ENCODE measurements at regions not wholly inside any gene's neighbourhood (a gene's known extent, or its start where the extent isn't known, plus 50 kb on each side); places are given as distances from the start of the nearest gene placed in this dataset.

DNA sequence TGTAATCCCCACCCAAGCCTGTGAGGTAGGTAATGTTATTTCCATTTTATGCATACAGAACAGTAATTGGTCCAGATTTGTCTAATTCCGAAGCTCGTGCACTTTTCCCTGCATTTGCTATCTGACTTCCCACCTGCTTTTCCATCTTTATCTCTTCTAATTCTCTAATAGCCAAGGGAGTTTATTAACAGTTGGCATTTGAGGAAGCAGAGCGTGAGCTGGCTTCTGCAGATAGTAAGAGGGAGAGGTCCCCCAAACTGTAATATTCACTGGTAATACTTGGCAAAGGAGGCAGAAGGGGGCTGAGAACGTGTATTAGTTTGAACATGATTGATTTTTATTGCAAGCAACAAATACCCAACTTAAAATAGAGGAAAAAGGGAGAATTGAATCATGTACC, 110.8 kb upstream of the SPON1 start:
- WGBS, result 62% methylated on average over 4 of the region's 4 CpGs
- no peak for DNase-seq (ENCODE audit: extremely low spot score)
- intact Hi-C loops (cut with DNase I), result no loop called here

DNA sequence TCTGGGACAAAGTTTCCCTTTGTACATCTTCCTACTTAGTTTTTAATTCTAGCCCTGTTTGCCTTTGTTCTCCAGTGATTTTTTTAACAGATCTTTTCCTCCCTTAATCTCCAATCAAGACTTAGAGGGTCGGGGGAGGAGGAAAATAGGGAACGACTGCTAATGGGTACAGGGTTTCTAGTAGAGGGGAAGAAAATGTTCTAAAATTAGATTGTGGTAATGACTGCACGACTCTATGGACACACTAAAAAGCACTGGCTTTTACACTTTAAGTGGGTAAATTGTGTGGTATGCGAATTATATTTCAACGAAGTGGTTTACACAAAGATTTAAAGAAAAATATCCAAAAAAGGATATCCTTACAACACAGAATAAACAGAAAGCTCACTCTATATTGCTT, 110.0 kb upstream of the SPON1 start:
- DNase-seq (ENCODE audit: extremely low spot score), result no peak
- intact Hi-C loops (cut with DNase I), result no loop called here
- peaks cover 0 to 9% (median 0%) of the 10 kb centered on the region in 4 donors for H3K27me3 ChIP-seq
- H3K27ac ChIP-seq (replicated peaks in 1 of 4), result no peak overlapping the region
- H3K4me1 ChIP-seq, result no peaks in the 10 kb centered on the region
- 61% methylated on average over 5 of the region's 5 CpGs for WGBS
- no peak overlapping the region for H3K4me3 ChIP-seq
- TF ChIP-seq POLR2AphosphoS5 (IDR thresholded peaks at IDR 0.05), result no peak
- TF ChIP-seq, protein P1, sequence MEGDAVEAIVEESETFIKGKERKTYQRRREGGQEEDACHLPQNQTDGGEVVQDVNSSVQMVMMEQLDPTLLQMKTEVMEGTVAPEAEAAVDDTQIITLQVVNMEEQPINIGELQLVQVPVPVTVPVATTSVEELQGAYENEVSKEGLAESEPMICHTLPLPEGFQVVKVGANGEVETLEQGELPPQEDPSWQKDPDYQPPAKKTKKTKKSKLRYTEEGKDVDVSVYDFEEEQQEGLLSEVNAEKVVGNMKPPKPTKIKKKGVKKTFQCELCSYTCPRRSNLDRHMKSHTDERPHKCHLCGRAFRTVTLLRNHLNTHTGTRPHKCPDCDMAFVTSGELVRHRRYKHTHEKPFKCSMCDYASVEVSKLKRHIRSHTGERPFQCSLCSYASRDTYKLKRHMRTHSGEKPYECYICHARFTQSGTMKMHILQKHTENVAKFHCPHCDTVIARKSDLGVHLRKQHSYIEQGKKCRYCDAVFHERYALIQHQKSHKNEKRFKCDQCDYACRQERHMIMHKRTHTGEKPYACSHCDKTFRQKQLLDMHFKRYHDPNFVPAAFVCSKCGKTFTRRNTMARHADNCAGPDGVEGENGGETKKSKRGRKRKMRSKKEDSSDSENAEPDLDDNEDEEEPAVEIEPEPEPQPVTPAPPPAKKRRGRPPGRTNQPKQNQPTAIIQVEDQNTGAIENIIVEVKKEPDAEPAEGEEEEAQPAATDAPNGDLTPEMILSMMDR (IDR thresholded peaks at IDR 0.05), result no peak
- TF ChIP-seq POLR2A (IDR thresholded peaks at IDR 0.05; ENCODE audit: low read depth), result no peak
- TF ChIP-seq EP300 (IDR thresholded peaks at IDR 0.05), result no peak
- H3K36me3 ChIP-seq, result no peaks in the 10 kb centered on the region
- H3K9me3 ChIP-seq, result no peaks in the 10 kb centered on the region

More for the DNA sequence above, 110.8 kb upstream of the SPON1 start:
- H3K4me3 ChIP-seq, result no peak overlapping the region
- no peaks in the 10 kb centered on the region for H3K9me3 ChIP-seq
- H3K27ac ChIP-seq (replicated peaks in 1 of 4), result no peak overlapping the region
- no peak for TF ChIP-seq EP300 (IDR thresholded peaks at IDR 0.05)
- TF ChIP-seq, protein P1 (IDR thresholded peaks at IDR 0.05), result no peak
- no peak for TF ChIP-seq POLR2AphosphoS5 (IDR thresholded peaks at IDR 0.05)
- TF ChIP-seq POLR2A (IDR thresholded peaks at IDR 0.05; ENCODE audit: low read depth), result no peak
- H3K36me3 ChIP-seq, result no peaks in the 10 kb centered on the region
- H3K27me3 ChIP-seq, result peaks cover 0 to 9% (median 0%) of the 10 kb centered on the region in 4 donors
- no peaks in the 10 kb centered on the region for H3K4me1 ChIP-seq

DNA sequence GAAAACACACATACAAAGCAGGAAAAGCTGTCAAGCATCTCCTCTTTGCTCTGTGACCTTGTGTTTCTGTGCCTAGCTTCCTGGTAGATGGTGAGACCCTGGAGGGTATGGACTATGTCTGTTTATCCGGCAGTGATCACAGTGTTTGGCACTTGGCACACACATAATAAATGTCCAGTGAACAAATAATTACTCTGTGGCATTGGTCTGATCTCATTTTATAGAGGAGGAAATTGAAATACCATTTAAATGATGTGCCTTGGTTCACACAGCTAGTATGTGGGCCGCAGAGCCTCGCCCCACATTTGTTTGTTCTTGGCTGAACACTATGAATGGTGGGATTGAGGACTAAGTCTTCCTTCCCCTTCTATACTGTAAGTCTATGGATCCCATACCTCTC, 104.7 kb upstream of the SPON1 start:
- no peak overlapping the region for H3K27ac ChIP-seq (replicated peaks in 1 of 4)
- H3K27me3 ChIP-seq, result peaks cover 0 to 9% (median 0%) of the 10 kb centered on the region in 4 donors
- no peaks in the 10 kb centered on the region for H3K4me1 ChIP-seq
- no peak for DNase-seq (ENCODE audit: extremely low spot score)
- 90% methylated on average over 3 of the region's 3 CpGs for WGBS
- intact Hi-C loops (cut with DNase I), result no loop called here
- no peak overlapping the region for H3K4me3 ChIP-seq
- no peaks in the 10 kb centered on the region for H3K36me3 ChIP-seq
- H3K9me3 ChIP-seq, result no peaks in the 10 kb centered on the region
- no peak for TF ChIP-seq POLR2A (IDR thresholded peaks at IDR 0.05; ENCODE audit: low read depth)
- TF ChIP-seq, protein P1 (IDR thresholded peaks at IDR 0.05), result no peak
- no peak for TF ChIP-seq POLR2AphosphoS5 (IDR thresholded peaks at IDR 0.05)

DNA sequence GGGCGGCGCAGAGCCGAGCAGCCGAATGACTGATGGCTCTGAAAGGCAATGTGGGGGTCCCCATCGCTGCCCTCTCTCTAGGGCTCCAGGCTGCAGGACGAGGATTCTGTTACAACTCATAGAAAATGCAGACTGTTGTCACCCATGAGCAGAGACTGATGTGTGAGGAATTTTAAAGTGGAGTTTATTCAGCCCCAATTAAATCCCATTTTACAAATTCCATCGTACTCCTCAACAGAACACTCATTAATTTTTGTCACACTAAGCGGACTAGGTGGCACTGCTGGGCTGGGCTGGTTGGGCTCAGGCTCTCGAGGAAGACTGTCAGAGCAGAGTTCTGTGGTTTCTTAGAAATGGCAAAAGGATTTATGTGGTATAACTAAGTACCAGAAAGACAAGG, 102.6 kb upstream of the SPON1 start:
- Histone ChIP-seq H3K27ac (replicated peaks in 1 of 4) (no peak overlapping the region), H3K9me3 (no peaks in the 10 kb centered on the region), H3K27me3 (peaks cover 0 to 2% (median 0%) of the 10 kb centered on the region in 4 donors), H3K4me1 (no peaks in the 10 kb centered on the region), H3K4me3 (no peak overlapping the region), H3K36me3 (no peaks in the 10 kb centered on the region)
- no peak for DNase-seq (ENCODE audit: extremely low spot score)
- no peak for TF ChIP-seq POLR2A (IDR thresholded peaks at IDR 0.05; ENCODE audit: low read depth)
- no peak for TF ChIP-seq POLR2AphosphoS5 (IDR thresholded peaks at IDR 0.05)
- no peak for TF ChIP-seq EP300 (IDR thresholded peaks at IDR 0.05)
- TF ChIP-seq, protein P1 (IDR thresholded peaks at IDR 0.05), result no peak
- WGBS, result 50% methylated on average over 9 of the region's 9 CpGs
- intact Hi-C loops (cut with DNase I), result no loop called here

DNA sequence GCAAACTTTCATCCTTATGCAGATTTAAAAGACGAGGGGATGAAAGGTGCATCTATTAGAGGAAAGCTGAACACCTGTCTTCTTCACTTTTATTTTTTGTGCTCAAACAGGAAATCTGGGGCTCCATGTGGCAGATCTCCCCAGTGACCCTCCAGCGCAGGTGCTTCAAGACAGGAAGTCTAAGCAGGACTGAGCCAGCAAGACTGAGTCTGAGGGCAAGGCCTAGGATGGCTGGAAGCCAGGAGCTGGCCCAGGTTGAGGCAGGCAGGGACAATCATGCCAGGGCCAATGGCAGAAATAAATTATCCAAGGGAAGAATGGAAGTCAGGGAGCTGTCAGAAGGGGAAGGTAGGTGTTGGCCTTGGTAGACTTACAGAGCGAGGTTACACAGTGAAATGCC, 101.1 kb upstream of the SPON1 start:
- Histone ChIP-seq H3K4me1 (no peaks in the 10 kb centered on the region), H3K27me3 (no peaks in the 10 kb centered on the region), H3K27ac (replicated peaks in 1 of 4) (no peak overlapping the region), H3K36me3 (no peaks in the 10 kb centered on the region), H3K9me3 (no peaks in the 10 kb centered on the region), H3K4me3 (no peak overlapping the region)
- intact Hi-C loops (cut with DNase I), result no loop called here
- no peak for DNase-seq (ENCODE audit: extremely low spot score)
- WGBS, result 78% methylated on average over 2 of the region's 3 CpGs
- TF ChIP-seq, protein P1 (IDR thresholded peaks at IDR 0.05), result no peak
- TF ChIP-seq EP300 (IDR thresholded peaks at IDR 0.05) (no peak), POLR2A (IDR thresholded peaks at IDR 0.05; ENCODE audit: low read depth) (no peak), POLR2AphosphoS5 (IDR thresholded peaks at IDR 0.05) (no peak)
